HepG2 (cell line): ENCODE measurements at regions not wholly inside any gene's neighbourhood (a gene's known extent, or its start where the extent isn't known, plus 50 kb on each side); places are given as distances from the start of the nearest gene placed in this dataset.

Source experiments
- CAMTA2 ChIP-seq: sonication (generic); formaldehyde crosslinking; IDR thresholded peaks from 2 replicates; pipeline ENCODE4 v1.4.0; 2020; ENCODE audit warnings: mild to moderate bottlenecking, missing genetic modification reagents, borderline replicate concordance
- FOXK2 ChIP-seq: fragments of 450-650 bp; IDR thresholded peaks from 2 replicates; pipeline ENCODE4 v1.6.1; 2016
- HES4 ChIP-seq: sonication (generic); formaldehyde crosslinking; IDR thresholded peaks from 2 replicates; pipeline ENCODE4 v1.9.0; 2021; ENCODE audit warnings: mild to moderate bottlenecking, missing genetic modification reagents, borderline replicate concordance
- JARID2 ChIP-seq: sonication (generic); formaldehyde crosslinking; IDR thresholded peaks from 2 replicates; pipeline ENCODE4 v1.8.1; 2023; ENCODE audit warnings: missing genetic modification reagents, inconsistent platforms; ENCODE audit not compliant: insufficient replicate concordance
- JUNB ChIP-seq: sonication (generic); formaldehyde crosslinking; IDR thresholded peaks from 2 replicates; pipeline ENCODE4 v1.8.0; 2022; ENCODE audit warnings: missing genetic modification reagents, mild to moderate bottlenecking, borderline replicate concordance
- RBFOX2 ChIP-seq: fragments of 200-400 bp; formaldehyde crosslinking; IDR thresholded peaks from 2 replicates; pipeline ENCODE4 v1.6.1; 2017; ENCODE audit warnings: low read depth, mild to moderate bottlenecking, low read length
- SOX6 ChIP-seq, 2 experiments: fragments of 450-650 bp in 1 of 2; sonication (generic) in 1 of 2; formaldehyde crosslinking in 1 of 2; IDR thresholded peaks; 2 replicates each; pipeline versions ENCODE4 v1.4.0 to v1.6.1; 2017 to 2020; ENCODE audit warnings: antibody characterized with exemption in 1 of 2, mild to moderate bottlenecking in 1 of 2, missing genetic modification reagents in 1 of 2
- ZBTB21 ChIP-seq: sonication (generic); formaldehyde crosslinking; IDR thresholded peaks from 2 replicates; pipeline ENCODE4 v1.4.0; 2020; ENCODE audit warnings: missing genetic modification reagents
- ZFP82 ChIP-seq: sonication (generic); formaldehyde crosslinking; IDR thresholded peaks from 2 replicates; pipeline ENCODE4 v1.5.1; 2020; ENCODE audit warnings: mild to moderate bottlenecking, missing genetic modification reagents, borderline replicate concordance
- ZNF335 ChIP-seq: sonication (generic); formaldehyde crosslinking; IDR thresholded peaks from 2 replicates; pipeline ENCODE4 v1.4.0; 2020; ENCODE audit warnings: missing genetic modification reagents
- ZNF343 ChIP-seq: sonication (generic); formaldehyde crosslinking; IDR thresholded peaks from 2 replicates; pipeline ENCODE4 v1.4.0; 2020; ENCODE audit warnings: mild to moderate bottlenecking, missing genetic modification reagents
- ZNF547 ChIP-seq: sonication (generic); formaldehyde crosslinking; IDR thresholded peaks from 2 replicates; pipeline ENCODE4 v1.5.1; 2020; ENCODE audit warnings: mild to moderate bottlenecking, missing genetic modification reagents
- ZNF644 ChIP-seq: IDR thresholded peaks from 2 replicates; pipeline ENCODE4 v1.6.1; 2016; ENCODE audit warnings: low read depth
- ZNF776 ChIP-seq: sonication (generic); formaldehyde crosslinking; IDR thresholded peaks from 2 replicates; pipeline ENCODE4 v1.4.0; 2020; ENCODE audit warnings: mild to moderate bottlenecking, missing genetic modification reagents
- ZNF792 ChIP-seq: IDR thresholded peaks from 2 replicates; pipeline ENCODE4 v1.6.1; 2016
- TF ChIP-seq, protein P1 (sequence below): sonication (generic); formaldehyde crosslinking; IDR thresholded peaks from 2 replicates; pipeline ENCODE4 v1.4.0; 2020; ENCODE audit warnings: missing genetic modification reagents, borderline replicate concordance
- TF ChIP-seq, protein P2 (sequence below): sonication (generic); formaldehyde crosslinking; IDR thresholded peaks from 2 replicates; pipeline ENCODE4 v1.5.1; 2020; ENCODE audit warnings: missing genetic modification reagents, mild to moderate bottlenecking, borderline replicate concordance
- TF ChIP-seq, protein P3 (sequence below): sonication (generic); formaldehyde crosslinking; IDR thresholded peaks from 2 replicates; pipeline ENCODE4 v1.8.0; 2022; ENCODE audit warnings: mild to moderate bottlenecking, missing genetic modification reagents
- TF ChIP-seq, protein P4 (sequence below): sonication (generic); formaldehyde crosslinking; IDR thresholded peaks from 2 replicates; pipeline ENCODE4 v1.5.0; 2020; ENCODE audit warnings: missing genetic modification reagents, mild to moderate bottlenecking, borderline replicate concordance
- TF ChIP-seq, protein P5 (sequence below): sonication (generic); formaldehyde crosslinking; IDR thresholded peaks from 2 replicates; pipeline ENCODE4 v1.5.1; 2020; ENCODE audit warnings: missing genetic modification reagents, mild to moderate bottlenecking, borderline replicate concordance
- TF ChIP-seq, protein P6 (sequence below): IDR thresholded peaks from 2 replicates; pipeline ENCODE4 v1.6.1; 2012; ENCODE audit warnings: inconsistent platforms
- TF ChIP-seq, protein P7 (sequence below): sonication (generic); formaldehyde crosslinking; IDR thresholded peaks from 2 replicates; pipeline ENCODE4 v1.4.0; 2020; ENCODE audit warnings: mild to moderate bottlenecking, missing genetic modification reagents, borderline replicate concordance

DNA sequence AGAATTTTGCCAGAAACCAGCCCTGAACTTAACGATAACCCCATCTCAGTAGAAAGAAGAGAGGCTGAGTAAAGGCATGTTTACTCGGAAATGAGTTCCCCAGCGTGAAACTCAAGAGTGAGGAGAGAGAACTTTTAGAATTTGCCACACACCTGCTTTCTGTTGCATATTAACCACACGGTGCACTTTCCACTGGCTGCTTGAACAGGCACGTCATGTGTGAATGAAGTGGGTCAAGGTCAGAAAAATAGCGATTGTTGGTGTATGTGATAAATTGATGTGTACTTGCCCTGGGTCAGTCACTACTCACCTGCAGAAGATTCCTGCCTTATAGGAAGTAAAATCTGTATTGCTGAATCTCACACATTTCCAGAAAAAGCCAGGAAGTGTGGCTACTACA is 395.7 kb downstream of the TRIML1 start (continued):
- TF ChIP-seq, protein P1, sequence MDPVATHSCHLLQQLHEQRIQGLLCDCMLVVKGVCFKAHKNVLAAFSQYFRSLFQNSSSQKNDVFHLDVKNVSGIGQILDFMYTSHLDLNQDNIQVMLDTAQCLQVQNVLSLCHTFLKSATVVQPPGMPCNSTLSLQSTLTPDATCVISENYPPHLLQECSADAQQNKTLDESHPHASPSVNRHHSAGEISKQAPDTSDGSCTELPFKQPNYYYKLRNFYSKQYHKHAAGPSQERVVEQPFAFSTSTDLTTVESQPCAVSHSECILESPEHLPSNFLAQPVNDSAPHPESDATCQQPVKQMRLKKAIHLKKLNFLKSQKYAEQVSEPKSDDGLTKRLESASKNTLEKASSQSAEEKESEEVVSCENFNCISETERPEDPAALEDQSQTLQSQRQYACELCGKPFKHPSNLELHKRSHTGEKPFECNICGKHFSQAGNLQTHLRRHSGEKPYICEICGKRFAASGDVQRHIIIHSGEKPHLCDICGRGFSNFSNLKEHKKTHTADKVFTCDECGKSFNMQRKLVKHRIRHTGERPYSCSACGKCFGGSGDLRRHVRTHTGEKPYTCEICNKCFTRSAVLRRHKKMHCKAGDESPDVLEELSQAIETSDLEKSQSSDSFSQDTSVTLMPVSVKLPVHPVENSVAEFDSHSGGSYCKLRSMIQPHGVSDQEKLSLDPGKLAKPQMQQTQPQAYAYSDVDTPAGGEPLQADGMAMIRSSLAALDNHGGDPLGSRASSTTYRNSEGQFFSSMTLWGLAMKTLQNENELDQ (CRISPR knock-in tag), result no peak
- TF ChIP-seq RBFOX2, result no peak
- no peak for TF ChIP-seq ZNF792 (CRISPR knock-in tag)
- TF ChIP-seq ZNF776 (CRISPR knock-in tag), result no peak
- TF ChIP-seq, protein P2, sequence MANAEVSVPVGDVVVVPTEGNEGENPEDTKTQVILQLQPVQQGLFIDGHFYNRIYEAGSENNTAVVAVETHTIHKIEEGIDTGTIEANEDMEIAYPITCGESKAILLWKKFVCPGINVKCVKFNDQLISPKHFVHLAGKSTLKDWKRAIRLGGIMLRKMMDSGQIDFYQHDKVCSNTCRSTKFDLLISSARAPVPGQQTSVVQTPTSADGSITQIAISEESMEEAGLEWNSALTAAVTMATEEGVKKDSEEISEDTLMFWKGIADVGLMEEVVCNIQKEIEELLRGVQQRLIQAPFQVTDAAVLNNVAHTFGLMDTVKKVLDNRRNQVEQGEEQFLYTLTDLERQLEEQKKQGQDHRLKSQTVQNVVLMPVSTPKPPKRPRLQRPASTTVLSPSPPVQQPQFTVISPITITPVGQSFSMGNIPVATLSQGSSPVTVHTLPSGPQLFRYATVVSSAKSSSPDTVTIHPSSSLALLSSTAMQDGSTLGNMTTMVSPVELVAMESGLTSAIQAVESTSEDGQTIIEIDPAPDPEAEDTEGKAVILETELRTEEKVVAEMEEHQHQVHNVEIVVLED (CRISPR knock-in tag), result no peak
- no peak for TF ChIP-seq HES4 (CRISPR knock-in tag)
- TF ChIP-seq, protein P3, sequence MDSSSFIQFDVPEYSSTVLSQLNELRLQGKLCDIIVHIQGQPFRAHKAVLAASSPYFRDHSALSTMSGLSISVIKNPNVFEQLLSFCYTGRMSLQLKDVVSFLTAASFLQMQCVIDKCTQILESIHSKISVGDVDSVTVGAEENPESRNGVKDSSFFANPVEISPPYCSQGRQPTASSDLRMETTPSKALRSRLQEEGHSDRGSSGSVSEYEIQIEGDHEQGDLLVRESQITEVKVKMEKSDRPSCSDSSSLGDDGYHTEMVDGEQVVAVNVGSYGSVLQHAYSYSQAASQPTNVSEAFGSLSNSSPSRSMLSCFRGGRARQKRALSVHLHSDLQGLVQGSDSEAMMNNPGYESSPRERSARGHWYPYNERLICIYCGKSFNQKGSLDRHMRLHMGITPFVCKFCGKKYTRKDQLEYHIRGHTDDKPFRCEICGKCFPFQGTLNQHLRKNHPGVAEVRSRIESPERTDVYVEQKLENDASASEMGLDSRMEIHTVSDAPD, result no peak
- no peak for TF ChIP-seq FOXK2
- no peak for TF ChIP-seq SOX6 (IDR thresholded peaks at IDR 0.05)
- peak; percentile 77 for TF ChIP-seq SOX6 (CRISPR knock-in tag; IDR thresholded peaks at IDR 0.05)
- TF ChIP-seq, protein P4, sequence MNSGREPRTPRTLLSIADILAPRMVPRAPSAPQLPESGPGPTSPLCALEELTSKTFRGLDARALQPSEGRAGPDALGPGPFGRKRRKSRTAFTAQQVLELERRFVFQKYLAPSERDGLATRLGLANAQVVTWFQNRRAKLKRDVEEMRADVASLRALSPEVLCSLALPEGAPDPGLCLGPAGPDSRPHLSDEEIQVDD (CRISPR knock-in tag), result no peak
- no peak for TF ChIP-seq CAMTA2 (CRISPR knock-in tag)
- no peak for TF ChIP-seq ZFP82 (CRISPR knock-in tag)
- TF ChIP-seq JUNB, result no peak
- TF ChIP-seq, protein P5, sequence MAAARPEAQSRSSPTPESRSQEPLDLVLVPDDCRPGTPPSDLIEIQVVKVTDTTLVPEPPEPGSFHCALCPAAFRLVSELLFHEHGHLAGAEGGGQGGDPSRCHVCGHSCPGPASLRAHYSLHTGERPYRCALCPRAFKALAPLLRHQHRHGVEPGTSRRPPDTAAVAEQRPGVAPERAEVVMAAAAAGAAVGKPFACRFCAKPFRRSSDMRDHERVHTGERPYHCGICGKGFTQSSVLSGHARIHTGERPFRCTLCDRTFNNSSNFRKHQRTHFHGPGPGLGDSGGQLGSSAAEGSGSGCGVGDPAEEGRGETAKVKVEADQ (CRISPR knock-in tag), result no peak
- TF ChIP-seq ZBTB21 (CRISPR knock-in tag), result no peak
- TF ChIP-seq, protein P6, sequence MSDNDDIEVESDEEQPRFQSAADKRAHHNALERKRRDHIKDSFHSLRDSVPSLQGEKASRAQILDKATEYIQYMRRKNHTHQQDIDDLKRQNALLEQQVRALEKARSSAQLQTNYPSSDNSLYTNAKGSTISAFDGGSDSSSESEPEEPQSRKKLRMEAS, result no peak
- TF ChIP-seq ZNF343 (CRISPR knock-in tag), result no peak
- TF ChIP-seq, protein P7, sequence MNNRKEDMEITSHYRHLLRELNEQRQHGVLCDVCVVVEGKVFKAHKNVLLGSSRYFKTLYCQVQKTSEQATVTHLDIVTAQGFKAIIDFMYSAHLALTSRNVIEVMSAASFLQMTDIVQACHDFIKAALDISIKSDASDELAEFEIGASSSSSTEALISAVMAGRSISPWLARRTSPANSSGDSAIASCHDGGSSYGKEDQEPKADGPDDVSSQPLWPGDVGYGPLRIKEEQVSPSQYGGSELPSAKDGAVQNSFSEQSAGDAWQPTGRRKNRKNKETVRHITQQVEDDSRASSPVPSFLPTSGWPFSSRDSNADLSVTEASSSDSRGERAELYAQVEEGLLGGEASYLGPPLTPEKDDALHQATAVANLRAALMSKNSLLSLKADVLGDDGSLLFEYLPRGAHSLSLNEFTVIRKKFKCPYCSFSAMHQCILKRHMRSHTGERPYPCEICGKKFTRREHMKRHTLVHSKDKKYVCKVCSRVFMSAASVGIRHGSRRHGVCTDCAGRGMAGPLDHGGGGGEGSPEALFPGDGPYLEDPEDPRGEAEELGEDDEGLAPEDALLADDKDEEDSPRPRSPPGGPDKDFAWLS (CRISPR knock-in tag), result no peak
- TF ChIP-seq ZNF335 (CRISPR knock-in tag), result no peak
- no peak for TF ChIP-seq JARID2 (CRISPR knock-in tag)
- TF ChIP-seq ZNF644 (CRISPR knock-in tag), result no peak
- no peak for TF ChIP-seq ZNF547 (CRISPR knock-in tag)
